ENCODE measurements at regions not wholly inside any gene's neighbourhood (a gene's known extent, or its start where the extent isn't known, plus 50 kb on each side); places are given as distances from the start of the nearest gene placed in this dataset.

GRCh38 chr12:107480836-107481608 lies 204.6 kb upstream of the PWP1 start:
- Histone ChIP-seq H3K9me3 (no peaks in the 10 kb centered on the region), H3K27me3 (no peaks in the 10 kb centered on the region), H3K27ac (no peak overlapping the region), H3K4me3 (no peak overlapping the region), H3K4me1 (no peaks in the 10 kb centered on the region), H3K36me3 (no peaks in the 10 kb centered on the region), H3K9ac (ENCODE audit: low read depth in 2 of 2, low read length in 2 of 2) (no peak overlapping the region)
- intact Hi-C loops (cut with DNase I) = no loop called here
- no peak for DNase-seq
- TF ChIP-seq, protein P1, sequence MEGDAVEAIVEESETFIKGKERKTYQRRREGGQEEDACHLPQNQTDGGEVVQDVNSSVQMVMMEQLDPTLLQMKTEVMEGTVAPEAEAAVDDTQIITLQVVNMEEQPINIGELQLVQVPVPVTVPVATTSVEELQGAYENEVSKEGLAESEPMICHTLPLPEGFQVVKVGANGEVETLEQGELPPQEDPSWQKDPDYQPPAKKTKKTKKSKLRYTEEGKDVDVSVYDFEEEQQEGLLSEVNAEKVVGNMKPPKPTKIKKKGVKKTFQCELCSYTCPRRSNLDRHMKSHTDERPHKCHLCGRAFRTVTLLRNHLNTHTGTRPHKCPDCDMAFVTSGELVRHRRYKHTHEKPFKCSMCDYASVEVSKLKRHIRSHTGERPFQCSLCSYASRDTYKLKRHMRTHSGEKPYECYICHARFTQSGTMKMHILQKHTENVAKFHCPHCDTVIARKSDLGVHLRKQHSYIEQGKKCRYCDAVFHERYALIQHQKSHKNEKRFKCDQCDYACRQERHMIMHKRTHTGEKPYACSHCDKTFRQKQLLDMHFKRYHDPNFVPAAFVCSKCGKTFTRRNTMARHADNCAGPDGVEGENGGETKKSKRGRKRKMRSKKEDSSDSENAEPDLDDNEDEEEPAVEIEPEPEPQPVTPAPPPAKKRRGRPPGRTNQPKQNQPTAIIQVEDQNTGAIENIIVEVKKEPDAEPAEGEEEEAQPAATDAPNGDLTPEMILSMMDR (IDR thresholded peaks at IDR 0.05) = no peak

DNA sequence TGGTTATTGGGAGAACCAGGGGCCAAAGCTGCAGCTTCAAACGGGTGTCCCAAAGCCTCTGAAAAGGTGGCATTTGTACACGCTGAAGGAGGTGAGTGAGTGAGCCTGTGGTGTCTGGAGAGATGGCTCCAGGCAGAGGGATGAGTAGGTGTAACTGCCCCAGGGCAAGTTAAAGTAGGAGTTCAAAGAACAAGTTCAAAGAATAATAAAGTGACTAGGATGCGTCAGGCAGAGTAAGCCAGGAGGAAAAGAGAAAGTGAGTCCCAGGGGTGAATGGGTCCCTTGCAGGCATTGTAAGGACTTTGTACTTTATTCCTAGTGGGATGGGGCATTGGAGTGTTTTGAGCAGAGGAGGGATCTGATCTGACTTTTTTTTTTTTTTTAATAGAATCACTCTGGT lies 201.4 kb upstream of the PWP1 start:
- H3K4me3 ChIP-seq = no peak overlapping the region
- no peaks in the 10 kb centered on the region for H3K36me3 ChIP-seq
- H3K9ac ChIP-seq (ENCODE audit: low read depth in 2 of 2, low read length in 2 of 2) = no peak overlapping the region
- no peak overlapping the region for H3K27ac ChIP-seq
- no peaks in the 10 kb centered on the region for H3K4me1 ChIP-seq
- TF ChIP-seq, protein P1 (IDR thresholded peaks at IDR 0.05) = no peak
- intact Hi-C loops (cut with DNase I) = no loop called here
- no peaks in the 10 kb centered on the region for H3K27me3 ChIP-seq
- DNase-seq = no peak
- no peaks in the 10 kb centered on the region for H3K9me3 ChIP-seq

DNA sequence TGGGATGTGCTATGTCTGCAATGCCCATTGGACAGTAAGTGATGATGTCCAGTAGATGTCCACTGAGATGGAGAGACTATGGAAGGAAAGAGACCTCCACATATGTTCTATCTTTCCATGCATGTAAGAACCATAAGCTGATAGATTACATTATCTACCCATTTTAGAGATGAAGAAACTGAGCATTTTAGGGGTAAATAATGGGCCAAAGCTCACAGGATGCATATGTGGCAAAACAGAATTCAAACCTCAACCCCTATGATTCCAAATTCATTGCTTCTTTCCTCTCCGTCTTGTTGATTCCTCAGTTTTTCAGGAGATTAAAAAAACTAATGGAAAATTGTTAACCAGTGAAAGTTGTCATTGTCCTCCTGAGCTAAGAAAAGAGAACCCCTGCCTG lies 200.7 kb upstream of the PWP1 start:
- Histone ChIP-seq H3K36me3 (no peaks in the 10 kb centered on the region), H3K27me3 (no peaks in the 10 kb centered on the region), H3K4me3 (no peak overlapping the region), H3K9me3 (no peaks in the 10 kb centered on the region), H3K27ac (no peak overlapping the region), H3K9ac (ENCODE audit: low read depth in 2 of 2, low read length in 2 of 2) (no peak overlapping the region), H3K4me1 (no peaks in the 10 kb centered on the region)
- intact Hi-C loops (cut with DNase I) = no loop called here
- TF ChIP-seq, protein P1 (IDR thresholded peaks at IDR 0.05) = no peak
- no peak for DNase-seq

DNA sequence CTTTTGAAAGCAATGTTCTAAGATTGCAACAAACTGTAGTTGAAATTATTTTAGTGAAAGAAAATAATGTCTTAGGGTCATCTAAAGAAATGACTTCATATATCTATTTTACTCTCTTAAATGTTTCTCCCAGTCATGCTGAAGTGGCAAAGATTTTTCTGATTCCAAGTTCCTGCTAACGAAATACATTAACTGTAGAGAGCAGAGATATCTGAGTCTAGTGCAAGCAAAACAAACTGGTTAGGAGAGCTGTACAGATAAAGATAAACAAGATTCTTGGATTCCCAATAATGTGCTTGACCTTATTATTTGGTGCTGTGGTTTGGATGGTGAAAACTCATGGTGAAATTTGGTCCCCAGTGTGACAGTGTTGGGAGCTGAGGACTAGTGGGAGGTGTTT lies 199.9 kb upstream of the PWP1 start:
- intact Hi-C loops (cut with DNase I) = no loop called here
- H3K4me3 ChIP-seq = no peak overlapping the region
- no peak for DNase-seq
- H3K36me3 ChIP-seq = no peaks in the 10 kb centered on the region
- TF ChIP-seq, protein P1 (IDR thresholded peaks at IDR 0.05) = no peak
- H3K4me1 ChIP-seq = no peaks in the 10 kb centered on the region
- H3K27me3 ChIP-seq = no peaks in the 10 kb centered on the region
- H3K9me3 ChIP-seq = no peaks in the 10 kb centered on the region
- no peak overlapping the region for H3K27ac ChIP-seq
- no peak overlapping the region for H3K9ac ChIP-seq (ENCODE audit: low read depth in 2 of 2, low read length in 2 of 2)

GRCh38 chr12:107486140-107486892 lies 199.3 kb upstream of the PWP1 start:
- H3K27me3 ChIP-seq = no peaks in the 10 kb centered on the region
- H3K9me3 ChIP-seq = no peaks in the 10 kb centered on the region
- H3K4me3 ChIP-seq = no peak overlapping the region
- no peak overlapping the region for H3K27ac ChIP-seq
- intact Hi-C loops (cut with DNase I) = no loop called here
- no peaks in the 10 kb centered on the region for H3K36me3 ChIP-seq
- no peaks in the 10 kb centered on the region for H3K4me1 ChIP-seq
- TF ChIP-seq, protein P1 (IDR thresholded peaks at IDR 0.05) = no peak
- no peak for DNase-seq
- H3K9ac ChIP-seq (ENCODE audit: low read depth in 2 of 2, low read length in 2 of 2) = no peak overlapping the region
